DOHH2 (cell line): ENCODE measurements at regions not wholly inside any gene's neighbourhood (a gene's known extent, or its start where the extent isn't known, plus 50 kb on each side); places are given as distances from the start of the nearest gene placed in this dataset.

Experiments
- EZH2phosphoT487 ChIP-seq: fragments of 200-600 bp; sonication (generic); IDR thresholded peaks from 2 replicates; pipeline ENCODE4 v1.6.1; 2017; ENCODE audit warnings: borderline replicate concordance, mild to moderate bottlenecking, antibody characterized with exemption, low read length, moderate library complexity, mixed read lengths
- TF ChIP-seq, protein P1 (sequence below): fragments of 200-600 bp; sonication (generic); IDR thresholded peaks from one replicate; pipeline ENCODE4 v1.5.1; 2014; ENCODE audit warnings: antibody characterized with exemption, mild to moderate bottlenecking, low read depth, low read length; ENCODE audit not compliant: poor library complexity, severe bottlenecking

DNA sequence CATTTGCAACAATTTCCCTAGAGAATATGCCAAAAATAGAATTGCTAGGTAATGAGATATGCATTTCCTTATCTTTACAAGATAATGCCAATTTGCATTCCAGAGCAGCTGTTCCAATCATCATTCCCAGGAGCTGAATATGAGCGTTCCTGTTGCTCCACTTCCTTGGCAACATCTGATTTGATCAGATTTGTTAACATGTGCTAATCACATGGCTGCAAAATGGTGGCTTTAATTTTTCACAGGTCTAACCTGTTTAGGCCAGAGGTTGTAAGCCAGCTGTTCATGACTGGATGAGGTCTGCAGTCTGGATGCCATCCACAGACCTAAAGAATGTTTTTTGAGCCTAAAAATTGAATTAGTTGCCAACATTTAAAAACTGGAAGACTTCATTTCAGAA is 220.7 kb upstream of the IL12B start:
- TF ChIP-seq, protein P1, sequence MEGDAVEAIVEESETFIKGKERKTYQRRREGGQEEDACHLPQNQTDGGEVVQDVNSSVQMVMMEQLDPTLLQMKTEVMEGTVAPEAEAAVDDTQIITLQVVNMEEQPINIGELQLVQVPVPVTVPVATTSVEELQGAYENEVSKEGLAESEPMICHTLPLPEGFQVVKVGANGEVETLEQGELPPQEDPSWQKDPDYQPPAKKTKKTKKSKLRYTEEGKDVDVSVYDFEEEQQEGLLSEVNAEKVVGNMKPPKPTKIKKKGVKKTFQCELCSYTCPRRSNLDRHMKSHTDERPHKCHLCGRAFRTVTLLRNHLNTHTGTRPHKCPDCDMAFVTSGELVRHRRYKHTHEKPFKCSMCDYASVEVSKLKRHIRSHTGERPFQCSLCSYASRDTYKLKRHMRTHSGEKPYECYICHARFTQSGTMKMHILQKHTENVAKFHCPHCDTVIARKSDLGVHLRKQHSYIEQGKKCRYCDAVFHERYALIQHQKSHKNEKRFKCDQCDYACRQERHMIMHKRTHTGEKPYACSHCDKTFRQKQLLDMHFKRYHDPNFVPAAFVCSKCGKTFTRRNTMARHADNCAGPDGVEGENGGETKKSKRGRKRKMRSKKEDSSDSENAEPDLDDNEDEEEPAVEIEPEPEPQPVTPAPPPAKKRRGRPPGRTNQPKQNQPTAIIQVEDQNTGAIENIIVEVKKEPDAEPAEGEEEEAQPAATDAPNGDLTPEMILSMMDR, result no peak
- no peak for TF ChIP-seq EZH2phosphoT487
